Dendritic cell treated with granulocyte-macrophage colony-stimulating factor and Interleukin-4, amounts not matched to agents 40 ng/mL and 50 ng/mL, for 4 days (primary cell): ENCODE measurements at regions not wholly inside any gene's neighbourhood (a gene's known extent, or its start where the extent isn't known, plus 50 kb on each side); places are given as distances from the start of the nearest gene placed in this dataset.

Source experiments
- H3K27ac Mint-ChIP-seq: one replicate; pipeline ENCODE4 v1.8.0; 2022; ENCODE audit warnings: mild to moderate bottlenecking, mixed read lengths
- H3K27me3 Mint-ChIP-seq: one replicate; pipeline ENCODE4 v1.8.0; 2022; ENCODE audit warnings: mild to moderate bottlenecking, mixed read lengths
- H3K36me3 Mint-ChIP-seq: one replicate; pipeline ENCODE4 v1.8.0; 2022; ENCODE audit warnings: low read depth, mixed read lengths
- H3K4me1 Mint-ChIP-seq: one replicate; pipeline ENCODE4 v1.8.0; 2022; ENCODE audit warnings: low read depth, mixed read lengths
- H3K4me3 Mint-ChIP-seq: one replicate; pipeline ENCODE4 v1.8.0; 2022; ENCODE audit warnings: mild to moderate bottlenecking, moderate library complexity, mixed read lengths
- H3K9me3 Mint-ChIP-seq: one replicate; pipeline ENCODE4 v1.8.0; 2022; ENCODE audit warnings: mixed read lengths
- intact Hi-C: fragments of 100-400 bp; cut with micrococcal nuclease; formaldehyde crosslinking; loops from one replicate; pipeline ENCODE4 v1.15.0; 2022

DNA sequence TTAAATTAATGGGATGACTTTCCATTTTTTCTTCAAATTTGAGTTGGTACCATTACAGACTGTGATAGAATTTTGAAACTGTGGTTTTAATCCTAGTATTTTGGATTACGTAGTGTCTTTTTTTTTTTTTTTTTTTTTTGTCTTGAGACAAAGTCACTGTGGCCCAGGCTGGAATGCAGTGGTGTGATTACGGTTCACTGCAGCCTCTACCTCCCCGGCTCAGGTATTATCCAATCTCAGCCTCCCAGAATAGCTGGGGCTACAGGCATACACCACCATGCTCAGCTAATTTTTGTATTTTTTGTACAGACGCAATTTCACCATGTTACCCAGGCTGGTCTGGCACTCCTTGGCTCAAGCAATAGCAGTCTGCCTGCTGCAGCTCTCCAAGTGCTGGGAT is 87.1 kb downstream of the SOX4 start:
- H3K27ac Mint-ChIP-seq: no peak overlapping the region
- H3K27me3 Mint-ChIP-seq: no peaks in the 10 kb centered on the region
- H3K4me3 Mint-ChIP-seq: no peak overlapping the region
- H3K4me1 Mint-ChIP-seq: no peaks in the 10 kb centered on the region
- H3K36me3 Mint-ChIP-seq: no peaks in the 10 kb centered on the region
- H3K9me3 Mint-ChIP-seq: no peaks in the 10 kb centered on the region
- intact Hi-C loops: no loop called here

GRCh38 chr6:21690489-21690888 is 96.9 kb downstream of the SOX4 start:
- intact Hi-C loops: no loop called here
- no peaks in the 10 kb centered on the region for H3K27me3 Mint-ChIP-seq
- H3K36me3 Mint-ChIP-seq: no peaks in the 10 kb centered on the region
- peaks cover 10% of the 10 kb centered on the region for H3K9me3 Mint-ChIP-seq
- H3K4me3 Mint-ChIP-seq: no peak overlapping the region
- H3K27ac Mint-ChIP-seq: no peak overlapping the region
- H3K4me1 Mint-ChIP-seq: peaks cover 8% of the 10 kb centered on the region

DNA sequence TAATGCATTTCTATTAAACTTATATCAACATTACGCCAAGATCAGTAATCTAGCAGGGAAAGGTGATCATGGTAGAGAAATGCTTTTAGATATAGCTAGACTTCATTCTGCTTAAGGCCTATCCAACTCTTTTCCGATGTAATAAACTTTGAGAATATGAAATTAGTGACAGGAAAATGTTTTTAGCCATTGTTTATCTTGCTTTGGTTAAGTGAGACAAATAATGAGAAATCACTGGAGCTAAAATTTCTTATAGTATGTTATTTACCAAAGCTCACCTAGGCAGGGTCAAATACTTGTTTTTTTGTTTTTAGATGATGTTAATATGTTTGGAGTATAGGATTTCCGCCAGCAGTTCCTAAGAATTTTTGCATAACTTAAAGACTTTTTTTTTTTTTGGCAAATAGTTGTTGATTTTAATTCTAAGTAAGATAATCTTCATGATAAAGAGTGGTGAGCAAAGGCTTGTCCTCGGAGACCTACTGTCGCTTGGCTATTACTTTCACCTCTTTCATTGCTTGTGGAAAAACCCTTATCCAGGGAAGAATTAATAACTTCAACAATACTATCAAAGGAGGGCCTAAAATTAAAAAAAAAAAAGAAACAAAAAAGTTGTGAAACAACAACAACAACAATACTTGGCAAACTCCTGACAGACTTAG is 98.3 kb downstream of the SOX4 start:
- Mint-ChIP-seq H3K9me3 (peaks cover 10% of the 10 kb centered on the region), H3K36me3 (no peaks in the 10 kb centered on the region), H3K27ac (no peak overlapping the region), H3K4me1 (peaks cover 8% of the 10 kb centered on the region), H3K27me3 (no peaks in the 10 kb centered on the region), H3K4me3 (no peak overlapping the region)
- intact Hi-C loops: no loop called here

GRCh38 chr6:21692721-21693120 is 99.2 kb downstream of the SOX4 start:
- H3K27ac Mint-ChIP-seq: no peak overlapping the region
- peaks cover 8% of the 10 kb centered on the region for H3K4me1 Mint-ChIP-seq
- peaks cover 5% of the 10 kb centered on the region for H3K9me3 Mint-ChIP-seq
- no peaks in the 10 kb centered on the region for H3K36me3 Mint-ChIP-seq
- H3K4me3 Mint-ChIP-seq: no peak overlapping the region
- no peaks in the 10 kb centered on the region for H3K27me3 Mint-ChIP-seq
- intact Hi-C loops: no loop called here

DNA sequence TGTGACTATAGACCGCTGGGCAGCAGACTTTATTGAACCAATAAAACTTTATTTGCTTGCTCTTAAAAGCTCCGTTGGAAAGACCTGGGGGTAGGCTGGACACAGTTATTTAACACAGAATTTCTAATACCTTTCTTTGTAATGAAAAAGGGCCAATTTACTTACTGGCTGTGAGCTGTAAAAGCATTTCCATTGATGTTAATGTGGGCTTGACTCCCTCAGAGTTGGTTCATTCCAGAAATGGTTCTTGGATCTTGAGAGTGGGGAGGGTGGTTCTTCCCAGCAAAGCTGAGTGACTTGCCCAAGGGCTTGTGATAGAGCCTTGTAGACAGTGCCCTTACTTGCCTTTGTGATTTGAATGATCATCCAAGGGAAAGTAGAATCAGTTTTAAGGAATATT is 100.6 kb downstream of the SOX4 start:
- H3K27ac Mint-ChIP-seq: no peak overlapping the region
- H3K36me3 Mint-ChIP-seq: no peaks in the 10 kb centered on the region
- H3K9me3 Mint-ChIP-seq: no peaks in the 10 kb centered on the region
- intact Hi-C loops: no loop called here
- H3K4me3 Mint-ChIP-seq: no peak overlapping the region
- peaks cover 8% of the 10 kb centered on the region for H3K4me1 Mint-ChIP-seq
- no peaks in the 10 kb centered on the region for H3K27me3 Mint-ChIP-seq

- Mint-ChIP-seq H3K36me3 (no peaks in the 10 kb centered on the region), H3K9me3 (no peaks in the 10 kb centered on the region), H3K4me3 (no peak overlapping the region), H3K4me1 (no peaks in the 10 kb centered on the region), H3K27me3 (no peaks in the 10 kb centered on the region), H3K27ac (no peak overlapping the region)
- intact Hi-C loops: no loop called here
Measured at GRCh38 chr6:21707524-21708319, 114.2 kb downstream of the SOX4 start.

- no peak overlapping the region for H3K27ac Mint-ChIP-seq
- no peaks in the 10 kb centered on the region for H3K27me3 Mint-ChIP-seq
- no peaks in the 10 kb centered on the region for H3K36me3 Mint-ChIP-seq
- H3K9me3 Mint-ChIP-seq: no peaks in the 10 kb centered on the region
- peaks cover under 1% of the 10 kb centered on the region for H3K4me1 Mint-ChIP-seq
- H3K4me3 Mint-ChIP-seq: no peak overlapping the region
- intact Hi-C loops: no loop called here
Measured at GRCh38 chr6:21708320-21708580, 114.7 kb downstream of the SOX4 start.

DNA sequence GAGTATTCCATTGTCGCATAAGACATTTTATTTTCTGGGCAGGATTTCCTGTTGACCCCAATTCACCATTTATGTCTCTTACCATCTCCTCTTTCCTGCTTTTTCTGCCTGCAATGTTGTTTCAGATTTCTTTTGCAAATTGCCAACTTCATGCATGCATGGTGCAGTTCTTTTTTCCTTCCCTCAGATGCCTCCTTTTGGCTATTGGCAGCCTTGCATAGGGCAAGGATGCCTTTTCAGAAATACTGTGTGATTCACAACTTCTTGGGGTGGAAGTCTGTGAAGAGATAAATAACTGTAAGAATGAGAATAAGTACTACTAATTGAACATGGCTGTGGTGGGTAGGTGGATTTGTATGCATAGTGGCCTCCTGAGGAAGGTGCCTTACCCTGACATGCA is 116.7 kb downstream of the SOX4 start:
- intact Hi-C loops: no loop called here

GRCh38 chr6:21710908-21711627 is 117.5 kb downstream of the SOX4 start:
- Mint-ChIP-seq H3K4me3 (no peak overlapping the region), H3K27me3 (no peaks in the 10 kb centered on the region), H3K9me3 (no peaks in the 10 kb centered on the region), H3K4me1 (peaks cover 11% of the 10 kb centered on the region), H3K36me3 (no peaks in the 10 kb centered on the region), H3K27ac (no peak overlapping the region)
- intact Hi-C loops: no loop called here

More for the DNA sequence above, 116.7 kb downstream of the SOX4 start:
- Mint-ChIP-seq H3K27me3 (no peaks in the 10 kb centered on the region), H3K27ac (no peak overlapping the region), H3K4me3 (no peak overlapping the region), H3K9me3 (no peaks in the 10 kb centered on the region), H3K4me1 (peaks cover 11% of the 10 kb centered on the region), H3K36me3 (no peaks in the 10 kb centered on the region)

DNA sequence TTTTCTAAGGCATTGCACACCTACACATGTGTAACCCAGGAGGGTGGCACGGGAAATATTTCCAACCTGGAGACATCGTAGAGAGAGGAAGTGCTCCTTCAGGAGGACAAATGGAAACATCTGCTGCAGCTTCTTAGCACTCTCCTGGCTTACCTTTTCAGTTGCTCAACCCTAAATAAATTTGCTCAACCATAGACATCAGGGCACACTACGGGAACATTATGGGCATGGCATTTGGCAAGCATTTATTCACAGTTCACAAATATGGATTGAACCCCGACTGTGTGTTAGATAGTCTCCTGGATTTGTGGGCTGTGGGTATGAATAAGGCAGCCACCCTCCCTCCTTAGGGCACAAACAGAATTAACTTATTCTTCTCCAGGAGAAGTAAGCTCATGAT is 118.7 kb downstream of the SOX4 start:
- H3K36me3 Mint-ChIP-seq: no peaks in the 10 kb centered on the region
- H3K27me3 Mint-ChIP-seq: no peaks in the 10 kb centered on the region
- H3K4me1 Mint-ChIP-seq: peaks cover 19% of the 10 kb centered on the region
- no peak overlapping the region for H3K27ac Mint-ChIP-seq
- H3K9me3 Mint-ChIP-seq: no peaks in the 10 kb centered on the region
- intact Hi-C loops: no loop called here
- no peak overlapping the region for H3K4me3 Mint-ChIP-seq

GRCh38 chr6:21713481-21713880 is 119.9 kb downstream of the SOX4 start:
- Mint-ChIP-seq H3K27me3 (no peaks in the 10 kb centered on the region), H3K36me3 (no peaks in the 10 kb centered on the region), H3K4me1 (peaks cover 19% of the 10 kb centered on the region), H3K4me3 (no peak overlapping the region), H3K27ac (no peak overlapping the region), H3K9me3 (no peaks in the 10 kb centered on the region)
- intact Hi-C loops: no loop called here

- Mint-ChIP-seq H3K4me3 (no peak overlapping the region), H3K9me3 (peaks cover 8% of the 10 kb centered on the region), H3K27me3 (no peaks in the 10 kb centered on the region), H3K4me1 (peaks cover 19% of the 10 kb centered on the region), H3K27ac (no peak overlapping the region), H3K36me3 (no peaks in the 10 kb centered on the region)
- intact Hi-C loops: no loop called here
Measured at GRCh38 chr6:21715180-21715579, 121.6 kb downstream of the SOX4 start.

DNA sequence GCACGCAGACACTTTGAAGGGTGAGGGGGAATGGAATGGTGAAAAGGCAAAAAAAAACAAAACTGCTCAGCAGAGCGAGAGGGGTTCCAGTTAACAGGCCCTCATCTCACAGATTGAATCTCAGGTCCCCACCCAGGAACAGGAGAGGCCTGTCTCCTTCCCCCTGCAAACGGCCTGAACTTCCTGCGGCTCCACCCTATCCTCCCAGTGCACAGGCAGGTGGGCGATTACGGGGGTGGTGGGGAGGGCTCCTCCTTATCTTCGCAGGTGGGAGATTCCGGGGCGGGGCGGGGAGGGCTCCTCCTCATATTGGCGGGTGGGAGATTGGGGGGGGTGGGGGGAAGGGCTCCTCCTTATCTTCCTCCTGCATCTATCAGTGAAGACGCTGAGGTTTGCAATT is 129.0 kb downstream of the SOX4 start:
- H3K4me1 Mint-ChIP-seq: no peaks in the 10 kb centered on the region
- no peaks in the 10 kb centered on the region for H3K36me3 Mint-ChIP-seq
- H3K9me3 Mint-ChIP-seq: peaks cover 8% of the 10 kb centered on the region
- H3K4me3 Mint-ChIP-seq: no peak overlapping the region
- no peaks in the 10 kb centered on the region for H3K27me3 Mint-ChIP-seq
- intact Hi-C loops: no loop called here
- H3K27ac Mint-ChIP-seq: no peak overlapping the region

DNA sequence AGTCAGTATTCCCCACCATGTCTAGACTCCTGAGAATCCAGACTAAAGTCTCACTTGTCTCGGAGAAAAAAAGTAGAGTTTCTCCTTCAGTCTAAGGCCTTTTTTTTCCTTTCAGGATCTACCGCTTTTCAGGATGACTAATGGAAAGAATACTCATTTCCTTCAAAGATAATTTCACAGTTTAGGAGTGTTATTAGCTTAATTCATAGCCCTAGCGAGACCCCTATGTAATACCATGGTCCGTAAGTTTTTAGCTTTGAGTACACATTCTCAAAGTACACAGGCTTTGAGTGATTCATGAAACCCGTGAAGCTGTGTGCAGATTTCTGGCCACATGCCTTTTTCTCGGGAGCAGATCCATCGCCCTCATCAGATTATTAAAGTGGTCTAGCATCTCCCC is 133.1 kb downstream of the SOX4 start:
- Mint-ChIP-seq H3K9me3 (no peaks in the 10 kb centered on the region), H3K27me3 (no peaks in the 10 kb centered on the region), H3K27ac (no peak overlapping the region), H3K4me1 (no peaks in the 10 kb centered on the region), H3K4me3 (no peak overlapping the region), H3K36me3 (no peaks in the 10 kb centered on the region)
- intact Hi-C loops: no loop called here
